ENCODE measurements at regions not wholly inside any gene's neighbourhood (a gene's known extent, or its start where the extent isn't known, plus 50 kb on each side); places are given as distances from the start of the nearest gene placed in this dataset.

GRCh38 chr15:69949485-69949884, 148.2 kb downstream of the TLE3 start:
- 82% methylated on average over 7 of the region's 7 CpGs for WGBS
- H3K9ac ChIP-seq (ENCODE audit: low read depth in 1 of 2, low read length in 2 of 2), result no peak overlapping the region
- no peak overlapping the region for H3K4me3 ChIP-seq (ENCODE audit: low read depth in 1 of 3, low read length in 3 of 3)
- TF ChIP-seq REST (IDR thresholded peaks at IDR 0.05) (no peak), HNF4G (IDR thresholded peaks at IDR 0.05) (no peak), CTCF (IDR thresholded peaks at IDR 0.05; ENCODE audit: low read depth, low read length, missing input control) (no peak), ZBTB33 (IDR thresholded peaks at IDR 0.05) (no peak), EGR1 (IDR thresholded peaks at IDR 0.05; ENCODE audit: low read depth in 2 of 2) (no peak), ATF3 (IDR thresholded peaks at IDR 0.05) (no peak), NR2F2 (IDR thresholded peaks at IDR 0.05) (no peak), FOXA1 (IDR thresholded peaks at IDR 0.05) (no peak)
- peaks cover 0 to 3% (median 0%) of the 10 kb centered on the region in 4 donors for H3K27me3 ChIP-seq (ENCODE audit: control insufficient read depth in 4 of 4, insufficient read depth in 4 of 4, low read length in 3 of 4)
- H3K27ac ChIP-seq (ENCODE audit: low read depth in 1 of 2, low read length in 2 of 2), result no peak overlapping the region
- no peaks in the 10 kb centered on the region for H3K9me3 ChIP-seq (ENCODE audit: control insufficient read depth in 4 of 4, low read length in 3 of 4)
- no peaks in the 10 kb centered on the region for H3K36me3 ChIP-seq (ENCODE audit: control insufficient read depth in 4 of 4, insufficient read depth in 3 of 4, low read depth in 1 of 4, low read length in 3 of 4)
- H3K4me1 ChIP-seq (ENCODE audit: control insufficient read depth in 4 of 4, insufficient read depth in 4 of 4, low read length in 3 of 4), result no peaks in the 10 kb centered on the region
- no peak for DNase-seq (ENCODE audit: low spot score)

GRCh38 chr15:69951256-69951897, 146.3 kb downstream of the TLE3 start:
- Histone ChIP-seq H3K9me3 (ENCODE audit: control insufficient read depth in 4 of 4, low read length in 3 of 4) (no peaks in the 10 kb centered on the region), H3K27me3 (ENCODE audit: control insufficient read depth in 4 of 4, insufficient read depth in 4 of 4, low read length in 3 of 4) (no peaks in the 10 kb centered on the region), H3K27ac (ENCODE audit: low read depth in 1 of 2, low read length in 2 of 2) (no peak overlapping the region), H3K4me3 (ENCODE audit: low read depth in 1 of 3, low read length in 3 of 3) (no peak overlapping the region), H3K4me1 (ENCODE audit: control insufficient read depth in 4 of 4, insufficient read depth in 4 of 4, low read length in 3 of 4) (no peaks in the 10 kb centered on the region), H3K9ac (ENCODE audit: low read depth in 1 of 2, low read length in 2 of 2) (no peak overlapping the region), H3K36me3 (ENCODE audit: control insufficient read depth in 4 of 4, insufficient read depth in 3 of 4, low read depth in 1 of 4, low read length in 3 of 4) (no peaks in the 10 kb centered on the region)
- no peak for TF ChIP-seq TAF1 (conservative IDR thresholded peaks at IDR 0.05)
- WGBS, result 82% methylated on average over 2 of the region's 2 CpGs
- no peak for DNase-seq (ENCODE audit: low spot score)

All from liver (tissue), 8 donors.